C4-2B (cell line): ENCODE measurements at regions not wholly inside any gene's neighbourhood (a gene's known extent, or its start where the extent isn't known, plus 50 kb on each side); places are given as distances from the start of the nearest gene placed in this dataset.

Experiments used
- CTCF ChIP-seq: fragments of 450-650 bp; conservative IDR thresholded peaks from 2 replicates; pipeline ENCODE4 v1.5.1; 2017; ENCODE audit warnings: mild to moderate bottlenecking
- ZFX ChIP-seq: fragments of 450-650 bp; IDR thresholded peaks from 2 replicates; pipeline ENCODE4 v1.6.1; 2017

- TF ChIP-seq CTCF (no peak), ZFX (no peak)
Observed at GRCh38 chr1:103958699-103959098, 209.0 kb downstream of the AMY1C start.
